Endothelial cell of umbilical vein (primary cell): ENCODE measurements at regions not wholly inside any gene's neighbourhood (a gene's known extent, or its start where the extent isn't known, plus 50 kb on each side); places are given as distances from the start of the nearest gene placed in this dataset.

Source experiments
- CTCF ChIP-seq, 2 donors: IDR thresholded peaks; 1 replicate in 1 of 2; 2 replicates in 1 of 2; pipeline ENCODE4 v1.5.1; 2011; ENCODE audit warnings: low read length in 2 of 2, mild to moderate bottlenecking in 2 of 2, moderate library complexity in 2 of 2, control low read depth in 1 of 2, inconsistent platforms in 1 of 2, low read depth in 1 of 2; ENCODE audit not compliant: insufficient read depth in 1 of 2; ENCODE audit errors: extremely low read depth in 1 of 2
- EZH2 ChIP-seq: IDR thresholded peaks from 2 replicates; pipeline ENCODE4 v1.6.1; 2012; ENCODE audit warnings: borderline replicate concordance, low read depth, mild to moderate bottlenecking, moderate library complexity, low read length, inconsistent platforms; ENCODE audit not compliant: severe bottlenecking
- FOS ChIP-seq: IDR thresholded peaks from 2 replicates; pipeline ENCODE4 v1.6.1; 2011; ENCODE audit warnings: mild to moderate bottlenecking, low read length, moderate library complexity, borderline replicate concordance; ENCODE audit not compliant: insufficient read depth
- JUN ChIP-seq: IDR thresholded peaks from 2 replicates; pipeline ENCODE4 v1.6.1; 2011; ENCODE audit warnings: borderline replicate concordance, low read depth; ENCODE audit not compliant: insufficient read length, insufficient read depth
- MAX ChIP-seq: IDR thresholded peaks from 2 replicates; pipeline ENCODE4 v1.6.1; 2011; ENCODE audit not compliant: insufficient read depth, insufficient read length
- POLR2A ChIP-seq: IDR thresholded peaks from 2 replicates; pipeline ENCODE4 v1.6.1; 2012; ENCODE audit warnings: low read depth, mild to moderate bottlenecking, control low read depth, low read length
- POLR2AphosphoS5 ChIP-seq: IDR thresholded peaks from 2 replicates; pipeline ENCODE4 v1.6.1; 2012; ENCODE audit warnings: low read depth, mild to moderate bottlenecking, control low read depth, low read length, moderate library complexity; ENCODE audit not compliant: insufficient read depth

DNA sequence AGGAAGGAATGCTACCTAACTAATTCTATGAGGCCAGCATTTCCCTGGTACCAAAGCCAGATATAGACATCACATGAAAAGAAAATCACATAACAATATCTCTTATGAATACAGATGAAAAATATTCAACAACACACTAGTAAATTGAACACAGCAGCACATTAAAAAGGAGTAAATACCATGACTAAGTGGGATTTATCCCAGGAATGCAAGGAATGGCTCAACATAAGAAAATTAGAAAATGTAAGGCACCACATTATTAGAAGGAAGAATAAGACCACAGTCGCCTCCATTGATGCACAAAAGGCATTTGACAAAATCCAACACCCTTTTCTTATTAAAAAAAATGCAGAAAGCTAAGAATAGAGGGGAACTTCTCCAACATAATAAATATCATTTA lies 133.9 kb downstream of the TTC32 start:
- TF ChIP-seq CTCF (IDR thresholded peaks at IDR 0.05; ENCODE audit: extremely low read depth in 1 of 2, insufficient read depth in 1 of 2, low read depth in 1 of 2, low read length in 2 of 2) (no peak), POLR2A (no peak), EZH2 (no peak), POLR2AphosphoS5 (no peak), MAX (no peak), FOS (no peak), JUN (no peak)
